ENCODE measurements at regions not wholly inside any gene's neighbourhood (a gene's known extent, or its start where the extent isn't known, plus 50 kb on each side); places are given as distances from the start of the nearest gene placed in this dataset.

DNA sequence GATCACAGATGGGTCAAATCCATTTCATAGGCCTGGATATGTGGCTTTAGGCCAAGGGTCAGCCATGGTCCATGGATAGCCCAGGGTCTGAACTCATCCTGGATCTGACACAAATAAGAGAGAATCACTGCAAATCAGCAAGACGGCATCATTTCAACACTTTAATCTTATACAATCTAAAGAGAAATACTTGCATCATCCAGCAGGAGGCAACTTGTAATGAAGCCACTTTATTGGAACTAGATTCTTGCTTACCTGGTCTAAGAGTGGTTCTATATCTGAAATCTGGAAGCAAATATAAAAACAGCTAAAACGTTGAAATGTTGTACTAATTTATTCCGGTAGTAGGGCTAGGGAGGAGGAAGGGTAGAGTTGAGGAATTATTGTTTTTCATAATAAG, 870.1 kb downstream of the JRKL start:
- TF ChIP-seq, protein P1, sequence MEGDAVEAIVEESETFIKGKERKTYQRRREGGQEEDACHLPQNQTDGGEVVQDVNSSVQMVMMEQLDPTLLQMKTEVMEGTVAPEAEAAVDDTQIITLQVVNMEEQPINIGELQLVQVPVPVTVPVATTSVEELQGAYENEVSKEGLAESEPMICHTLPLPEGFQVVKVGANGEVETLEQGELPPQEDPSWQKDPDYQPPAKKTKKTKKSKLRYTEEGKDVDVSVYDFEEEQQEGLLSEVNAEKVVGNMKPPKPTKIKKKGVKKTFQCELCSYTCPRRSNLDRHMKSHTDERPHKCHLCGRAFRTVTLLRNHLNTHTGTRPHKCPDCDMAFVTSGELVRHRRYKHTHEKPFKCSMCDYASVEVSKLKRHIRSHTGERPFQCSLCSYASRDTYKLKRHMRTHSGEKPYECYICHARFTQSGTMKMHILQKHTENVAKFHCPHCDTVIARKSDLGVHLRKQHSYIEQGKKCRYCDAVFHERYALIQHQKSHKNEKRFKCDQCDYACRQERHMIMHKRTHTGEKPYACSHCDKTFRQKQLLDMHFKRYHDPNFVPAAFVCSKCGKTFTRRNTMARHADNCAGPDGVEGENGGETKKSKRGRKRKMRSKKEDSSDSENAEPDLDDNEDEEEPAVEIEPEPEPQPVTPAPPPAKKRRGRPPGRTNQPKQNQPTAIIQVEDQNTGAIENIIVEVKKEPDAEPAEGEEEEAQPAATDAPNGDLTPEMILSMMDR (IDR thresholded peaks at IDR 0.05): no peak
- Histone ChIP-seq H3K4me1 (ENCODE audit: control insufficient read depth in 1 of 2, insufficient read depth in 2 of 2, low read length in 2 of 2) (no peaks in the 10 kb centered on the region), H3K9me3 (replicated peaks in 1 of 2; ENCODE audit: control insufficient read depth in 1 of 2, insufficient read depth in 1 of 2, low read length in 2 of 2) (peaks cover 0 to 3% of the 10 kb centered on the region in 2 donors), H3K4me3 (replicated peaks in 1 of 3; ENCODE audit: low read depth in 2 of 3, low read length in 3 of 3) (no peak overlapping the region), H3K4me2 (replicated peaks; ENCODE audit: extremely low read depth, low read length, poor library complexity, severe bottlenecking) (no peak overlapping the region), H3K9ac (ENCODE audit: insufficient read depth, low read length, poor library complexity, severe bottlenecking) (no peak overlapping the region), H3K27ac (ENCODE audit: low read depth in 1 of 2, low read length in 2 of 2) (no peak overlapping the region), H2AFZ (ENCODE audit: insufficient read depth, low read depth, low read length, poor library complexity, severe bottlenecking) (no peak overlapping the region), H3K36me3 (replicated peaks in 1 of 2; ENCODE audit: control insufficient read depth in 1 of 2, insufficient read depth in 2 of 2, low read length in 2 of 2) (no peaks in the 10 kb centered on the region), H3K79me2 (ENCODE audit: insufficient read depth, low read length) (no peaks in the 10 kb centered on the region), H3K27me3 (ENCODE audit: control insufficient read depth in 2 of 2, insufficient read depth in 2 of 2, low read length in 2 of 2) (no peaks in the 10 kb centered on the region), H4K20me1 (ENCODE audit: insufficient read depth, low read length) (no peaks in the 10 kb centered on the region)
- H3K4me3 Mint-ChIP-seq: no peak overlapping the region
- H3K27ac Mint-ChIP-seq: no peak overlapping the region
- intact Hi-C loops (cut with micrococcal nuclease): no loop called here
- peaks cover 0 to 4% (median 0%) of the 10 kb centered on the region in 7 donors for H3K9me3 Mint-ChIP-seq
- H3K36me3 Mint-ChIP-seq: no peaks in the 10 kb centered on the region
- WGBS (ENCODE audit: insufficient coverage): no CpG with 5 or more reads among the region's 3 CpGs
- no peak for DNase-seq
- no peaks in the 10 kb centered on the region for H3K4me1 Mint-ChIP-seq
- H3K27me3 Mint-ChIP-seq (ENCODE audit: low read depth in 3 of 3): peaks cover 0 to 1% (median 0%) of the 10 kb centered on the region in 3 donors

DNA sequence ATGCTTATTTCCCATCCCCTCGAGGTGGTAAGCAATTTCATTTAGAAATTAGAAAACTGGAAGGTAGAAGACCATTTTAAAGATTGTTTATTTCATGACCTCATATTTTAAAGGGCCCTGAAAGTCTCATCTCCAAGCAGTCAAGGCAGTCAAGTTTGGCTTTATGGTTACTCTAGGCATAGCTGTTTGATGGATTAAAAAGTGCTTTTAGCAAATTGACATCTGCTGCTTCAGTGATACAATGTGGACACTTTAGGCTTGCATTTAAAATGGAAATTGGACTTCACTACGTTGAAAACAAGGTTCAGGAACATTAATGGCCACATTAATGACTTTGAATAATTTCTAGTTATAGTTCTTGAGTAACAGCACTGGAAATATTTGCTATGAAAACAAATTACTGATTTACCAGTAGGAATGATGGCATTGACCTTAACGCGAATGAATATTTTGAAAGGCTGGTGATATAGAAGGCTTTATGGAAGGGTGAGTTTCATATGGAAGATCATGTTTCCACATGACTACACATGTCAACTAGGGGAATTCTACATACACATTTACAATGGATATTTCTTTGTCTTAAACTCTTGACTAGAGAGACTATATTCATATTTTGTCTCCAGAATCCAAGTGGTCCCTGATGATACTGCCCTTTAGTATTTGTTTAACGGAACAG, 873.5 kb downstream of the JRKL start:
- Histone ChIP-seq H3K79me2 (ENCODE audit: insufficient read depth, low read length) (no peaks in the 10 kb centered on the region), H2AFZ (ENCODE audit: insufficient read depth, low read depth, low read length, poor library complexity, severe bottlenecking) (no peak overlapping the region), H3K27ac (ENCODE audit: low read depth in 1 of 2, low read length in 2 of 2) (no peak overlapping the region), H3K4me2 (replicated peaks; ENCODE audit: extremely low read depth, low read length, poor library complexity, severe bottlenecking) (no peak overlapping the region), H4K20me1 (ENCODE audit: insufficient read depth, low read length) (no peaks in the 10 kb centered on the region), H3K27me3 (ENCODE audit: control insufficient read depth in 2 of 2, insufficient read depth in 2 of 2, low read length in 2 of 2) (no peaks in the 10 kb centered on the region), H3K9ac (ENCODE audit: insufficient read depth, low read length, poor library complexity, severe bottlenecking) (no peak overlapping the region), H3K4me3 (replicated peaks in 1 of 3; ENCODE audit: low read depth in 2 of 3, low read length in 3 of 3) (no peak overlapping the region), H3K4me1 (ENCODE audit: control insufficient read depth in 1 of 2, insufficient read depth in 2 of 2, low read length in 2 of 2) (no peaks in the 10 kb centered on the region), H3K36me3 (replicated peaks in 1 of 2; ENCODE audit: control insufficient read depth in 1 of 2, insufficient read depth in 2 of 2, low read length in 2 of 2) (no peaks in the 10 kb centered on the region), H3K9me3 (replicated peaks in 1 of 2; ENCODE audit: control insufficient read depth in 1 of 2, insufficient read depth in 1 of 2, low read length in 2 of 2) (peaks cover 0 to 3% of the 10 kb centered on the region in 2 donors)
- Mint-ChIP-seq H3K9me3 (peaks cover 0 to 3% (median 0%) of the 10 kb centered on the region in 7 donors), H3K4me1 (no peaks in the 10 kb centered on the region), H3K27me3 (ENCODE audit: low read depth in 3 of 3) (peaks cover 0 to 1% (median 0%) of the 10 kb centered on the region in 3 donors), H3K4me3 (no peak overlapping the region), H3K27ac (no peak overlapping the region), H3K36me3 (no peaks in the 10 kb centered on the region)
- WGBS (ENCODE audit: insufficient coverage): no CpG with 5 or more reads among the region's 5 CpGs
- intact Hi-C loops (cut with micrococcal nuclease): no loop called here
- DNase-seq: no peak
- TF ChIP-seq, protein P1 (IDR thresholded peaks at IDR 0.05): no peak

Measured in CD14-positive monocyte (primary cell).